ENCODE measurements at regions not wholly inside any gene's neighbourhood (a gene's known extent, or its start where the extent isn't known, plus 50 kb on each side); places are given as distances from the start of the nearest gene placed in this dataset.

DNA sequence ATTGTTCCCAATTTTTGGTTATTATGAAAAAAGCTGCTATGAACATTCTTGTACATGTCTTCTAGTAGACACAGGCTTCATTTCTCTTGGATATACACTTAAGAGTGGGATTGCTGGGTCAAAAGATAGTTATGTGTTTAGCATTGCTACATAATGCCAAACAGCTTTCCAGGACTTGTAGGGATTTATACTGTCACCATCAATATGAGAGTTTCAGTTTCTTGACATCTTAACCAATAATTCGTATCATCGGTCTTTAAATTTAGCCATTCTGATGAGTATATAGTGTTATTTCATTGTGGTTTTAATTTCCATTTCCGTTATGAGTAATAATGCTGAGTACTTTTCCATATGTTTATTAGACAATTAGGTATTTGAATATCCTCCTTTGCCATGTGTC lies 190.3 kb upstream of the PFN2 start:
- DNase-seq (no peak), ATAC-seq (ENCODE audit: low read depth) (no peak)
- TF ChIP-seq, protein P1, sequence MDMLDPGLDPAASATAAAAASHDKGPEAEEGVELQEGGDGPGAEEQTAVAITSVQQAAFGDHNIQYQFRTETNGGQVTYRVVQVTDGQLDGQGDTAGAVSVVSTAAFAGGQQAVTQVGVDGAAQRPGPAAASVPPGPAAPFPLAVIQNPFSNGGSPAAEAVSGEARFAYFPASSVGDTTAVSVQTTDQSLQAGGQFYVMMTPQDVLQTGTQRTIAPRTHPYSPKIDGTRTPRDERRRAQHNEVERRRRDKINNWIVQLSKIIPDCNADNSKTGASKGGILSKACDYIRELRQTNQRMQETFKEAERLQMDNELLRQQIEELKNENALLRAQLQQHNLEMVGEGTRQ (IDR thresholded peaks at IDR 0.05; ENCODE audit: low read depth, low read length) = no peak
- TF ChIP-seq RAD21 (IDR thresholded peaks at IDR 0.05; ENCODE audit: low read length) (no peak), POLR2A (IDR thresholded peaks at IDR 0.05; ENCODE audit: low read depth, low read length) (no peak), CHD1 (IDR thresholded peaks at IDR 0.05; ENCODE audit: low read depth, low read length) (no peak), RFX5 (IDR thresholded peaks at IDR 0.05; ENCODE audit: low read depth, low read length) (no peak), RCOR1 (IDR thresholded peaks at IDR 0.05; ENCODE audit: insufficient replicate concordance, low read length) (no peak), SMC3 (IDR thresholded peaks at IDR 0.05; ENCODE audit: low read depth, low read length) (no peak), CEBPB (IDR thresholded peaks at IDR 0.05; ENCODE audit: low read depth, low read length) (no peak), NFE2L2 (IDR thresholded peaks at IDR 0.05; ENCODE audit: low read depth, low read length) (no peak)
- TF ChIP-seq, protein P2, sequence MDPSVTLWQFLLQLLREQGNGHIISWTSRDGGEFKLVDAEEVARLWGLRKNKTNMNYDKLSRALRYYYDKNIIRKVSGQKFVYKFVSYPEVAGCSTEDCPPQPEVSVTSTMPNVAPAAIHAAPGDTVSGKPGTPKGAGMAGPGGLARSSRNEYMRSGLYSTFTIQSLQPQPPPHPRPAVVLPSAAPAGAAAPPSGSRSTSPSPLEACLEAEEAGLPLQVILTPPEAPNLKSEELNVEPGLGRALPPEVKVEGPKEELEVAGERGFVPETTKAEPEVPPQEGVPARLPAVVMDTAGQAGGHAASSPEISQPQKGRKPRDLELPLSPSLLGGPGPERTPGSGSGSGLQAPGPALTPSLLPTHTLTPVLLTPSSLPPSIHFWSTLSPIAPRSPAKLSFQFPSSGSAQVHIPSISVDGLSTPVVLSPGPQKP (IDR thresholded peaks at IDR 0.05; ENCODE audit: borderline replicate concordance, low read depth, low read length) = no peak
- H2BK20ac ChIP-seq (ENCODE audit: low read depth, low read length) = no peak overlapping the region
- H4K20me1 ChIP-seq (ENCODE audit: insufficient read depth, low read length) = no peaks in the 10 kb centered on the region
- no peak overlapping the region for H4K5ac ChIP-seq (ENCODE audit: low read depth, low read length)
- H4K8ac ChIP-seq (ENCODE audit: low read depth in 2 of 2, low read length in 2 of 2) = no peak overlapping the region
- no peak overlapping the region for H3K9ac ChIP-seq (ENCODE audit: low read depth, low read length)
- H3K79me1 ChIP-seq (ENCODE audit: low read depth in 1 of 2, low read length in 2 of 2) = no peaks in the 10 kb centered on the region
- no peak overlapping the region for H2BK15ac ChIP-seq (ENCODE audit: low read depth, low read length)
- H3K4me3 ChIP-seq (ENCODE audit: insufficient read depth, low read depth, low read length) = no peak overlapping the region
- no peak overlapping the region for H3K4me2 ChIP-seq (ENCODE audit: low read depth, low read length)
- ChIA-PET CTCF (no interaction called here), POLR2A (ENCODE audit: unreplicated experiment) (no interaction called here)
- in situ Hi-C loops (cut with MboI; ENCODE audit: low sequenced_read_pairs) (no loop called here), dilution Hi-C loops (cut with HindIII; ENCODE audit: low sequenced_read_pairs, unreplicated experiment) (no loop called here), intact Hi-C loops (cut with micrococcal nuclease) (no loop called here)
- H2AK9ac ChIP-seq (replicated peaks; ENCODE audit: low read depth, low read length, poor library complexity) = no peak overlapping the region
- H2AFZ ChIP-seq (replicated peaks; ENCODE audit: low read length, poor library complexity) = no peak overlapping the region
- H3K56ac ChIP-seq (ENCODE audit: extremely low read depth, insufficient read depth, low read length) = no peak overlapping the region
- no CpG with 5 or more reads among the region's 3 CpGs for WGBS, 2 experiments (ENCODE audit: extremely low coverage in 2 of 2, insufficient read length in 1 of 2)
- H3K23ac ChIP-seq (ENCODE audit: low read depth, low read length) = no peak overlapping the region
- no peak overlapping the region for H4K91ac ChIP-seq (ENCODE audit: insufficient read depth, low read depth, low read length)
- H2BK5ac ChIP-seq (ENCODE audit: low read depth, low read length, poor library complexity, severe bottlenecking) = no peak overlapping the region
- no peak overlapping the region for H3K18ac ChIP-seq (ENCODE audit: low read depth, low read length)
- BruUV-seq (replicated peaks) = no TSS peak
- H3K9me1 ChIP-seq (ENCODE audit: insufficient read depth, low read length) = no peaks in the 10 kb centered on the region
- no peak overlapping the region for H2AK5ac ChIP-seq (ENCODE audit: low read depth, low read length)
- H3K9me3 ChIP-seq (ENCODE audit: control insufficient read depth, insufficient read depth, low read length) = no peaks in the 10 kb centered on the region
- no peak overlapping the region for H2BK120ac ChIP-seq (ENCODE audit: low read depth, low read length)
- no peaks in the 10 kb centered on the region for H3K36me3 ChIP-seq (ENCODE audit: control insufficient read depth, insufficient read depth, low read length)
- no peaks in the 10 kb centered on the region for H3K4me1 ChIP-seq (ENCODE audit: control insufficient read depth, insufficient read depth, low read length)
- no peaks in the 10 kb centered on the region for H3K27me3 ChIP-seq (ENCODE audit: control insufficient read depth, insufficient read depth, low read length)
- H3K27ac ChIP-seq (ENCODE audit: insufficient read depth, low read length) = no peak overlapping the region
- H3K14ac ChIP-seq (replicated peaks; ENCODE audit: low read depth, low read length) = no peak overlapping the region
- no peak overlapping the region for H3K4ac ChIP-seq (ENCODE audit: low read depth, low read length)

Measured in IMR-90 (cell line).